ENCODE measurements at regions not wholly inside any gene's neighbourhood (a gene's known extent, or its start where the extent isn't known, plus 50 kb on each side); places are given as distances from the start of the nearest gene placed in this dataset.

DNA sequence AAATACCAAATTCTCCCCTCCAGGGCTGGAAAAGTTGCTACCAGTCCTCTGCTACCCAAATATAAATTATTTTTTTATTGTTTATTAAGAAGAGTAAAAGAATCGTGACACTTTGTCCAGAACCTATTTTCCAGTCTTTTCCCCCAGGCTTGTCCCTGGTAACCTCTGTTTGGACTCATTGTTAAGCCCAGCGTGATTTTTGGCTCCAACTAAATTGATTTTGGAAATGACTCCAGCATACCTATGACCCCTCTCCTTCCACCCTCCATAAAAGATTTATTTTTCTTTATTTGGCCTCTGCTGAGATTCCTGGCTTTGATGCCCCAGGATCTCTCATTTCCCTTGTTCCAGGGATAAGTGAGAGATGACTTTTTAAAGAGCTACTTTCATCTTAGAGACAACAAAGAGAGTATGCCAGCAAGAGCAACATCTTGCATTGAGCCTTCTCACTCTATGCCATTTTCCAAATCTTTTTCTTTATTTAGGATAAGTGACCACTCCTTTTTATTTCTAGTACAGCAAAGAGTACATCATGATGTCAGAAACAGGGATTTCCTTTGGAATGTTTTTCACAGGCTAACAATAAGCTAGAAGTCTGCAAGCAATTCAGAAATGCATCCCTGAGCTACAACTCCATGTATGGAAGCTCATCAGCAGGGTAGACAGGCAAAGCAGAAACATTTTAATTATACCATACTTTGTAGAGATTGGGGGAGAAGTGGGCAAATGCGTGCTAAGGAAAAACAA lies 75.8 kb downstream of the DAD1 start:
- TF ChIP-seq, protein P1, sequence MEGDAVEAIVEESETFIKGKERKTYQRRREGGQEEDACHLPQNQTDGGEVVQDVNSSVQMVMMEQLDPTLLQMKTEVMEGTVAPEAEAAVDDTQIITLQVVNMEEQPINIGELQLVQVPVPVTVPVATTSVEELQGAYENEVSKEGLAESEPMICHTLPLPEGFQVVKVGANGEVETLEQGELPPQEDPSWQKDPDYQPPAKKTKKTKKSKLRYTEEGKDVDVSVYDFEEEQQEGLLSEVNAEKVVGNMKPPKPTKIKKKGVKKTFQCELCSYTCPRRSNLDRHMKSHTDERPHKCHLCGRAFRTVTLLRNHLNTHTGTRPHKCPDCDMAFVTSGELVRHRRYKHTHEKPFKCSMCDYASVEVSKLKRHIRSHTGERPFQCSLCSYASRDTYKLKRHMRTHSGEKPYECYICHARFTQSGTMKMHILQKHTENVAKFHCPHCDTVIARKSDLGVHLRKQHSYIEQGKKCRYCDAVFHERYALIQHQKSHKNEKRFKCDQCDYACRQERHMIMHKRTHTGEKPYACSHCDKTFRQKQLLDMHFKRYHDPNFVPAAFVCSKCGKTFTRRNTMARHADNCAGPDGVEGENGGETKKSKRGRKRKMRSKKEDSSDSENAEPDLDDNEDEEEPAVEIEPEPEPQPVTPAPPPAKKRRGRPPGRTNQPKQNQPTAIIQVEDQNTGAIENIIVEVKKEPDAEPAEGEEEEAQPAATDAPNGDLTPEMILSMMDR (IDR thresholded peaks at IDR 0.05) = no peak
- TF ChIP-seq POLR2A (IDR thresholded peaks at IDR 0.05) = no peak
